ENCODE measurements at regions not wholly inside any gene's neighbourhood (a gene's known extent, or its start where the extent isn't known, plus 50 kb on each side); places are given as distances from the start of the nearest gene placed in this dataset.

DNA sequence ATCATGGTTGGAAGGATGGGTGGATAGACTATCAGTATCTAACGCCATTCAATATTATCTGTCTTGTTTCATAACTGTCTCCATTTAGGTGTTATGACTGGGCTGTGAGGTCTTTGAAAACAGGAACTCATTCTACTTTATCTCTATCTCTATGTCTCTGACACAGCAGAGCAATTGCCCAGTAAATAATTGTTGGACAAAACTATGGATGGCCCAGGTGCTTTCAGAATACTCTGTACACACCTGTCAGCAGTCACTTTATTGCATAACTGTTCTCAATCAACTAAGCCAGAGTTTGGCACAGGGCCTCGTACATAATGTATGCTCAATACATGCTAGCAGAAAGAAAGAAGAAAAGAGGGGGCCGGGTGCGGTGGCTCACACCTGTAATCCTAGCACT, 210.3 kb downstream of the OPA1 start (continued):
- TF ChIP-seq, protein P1, sequence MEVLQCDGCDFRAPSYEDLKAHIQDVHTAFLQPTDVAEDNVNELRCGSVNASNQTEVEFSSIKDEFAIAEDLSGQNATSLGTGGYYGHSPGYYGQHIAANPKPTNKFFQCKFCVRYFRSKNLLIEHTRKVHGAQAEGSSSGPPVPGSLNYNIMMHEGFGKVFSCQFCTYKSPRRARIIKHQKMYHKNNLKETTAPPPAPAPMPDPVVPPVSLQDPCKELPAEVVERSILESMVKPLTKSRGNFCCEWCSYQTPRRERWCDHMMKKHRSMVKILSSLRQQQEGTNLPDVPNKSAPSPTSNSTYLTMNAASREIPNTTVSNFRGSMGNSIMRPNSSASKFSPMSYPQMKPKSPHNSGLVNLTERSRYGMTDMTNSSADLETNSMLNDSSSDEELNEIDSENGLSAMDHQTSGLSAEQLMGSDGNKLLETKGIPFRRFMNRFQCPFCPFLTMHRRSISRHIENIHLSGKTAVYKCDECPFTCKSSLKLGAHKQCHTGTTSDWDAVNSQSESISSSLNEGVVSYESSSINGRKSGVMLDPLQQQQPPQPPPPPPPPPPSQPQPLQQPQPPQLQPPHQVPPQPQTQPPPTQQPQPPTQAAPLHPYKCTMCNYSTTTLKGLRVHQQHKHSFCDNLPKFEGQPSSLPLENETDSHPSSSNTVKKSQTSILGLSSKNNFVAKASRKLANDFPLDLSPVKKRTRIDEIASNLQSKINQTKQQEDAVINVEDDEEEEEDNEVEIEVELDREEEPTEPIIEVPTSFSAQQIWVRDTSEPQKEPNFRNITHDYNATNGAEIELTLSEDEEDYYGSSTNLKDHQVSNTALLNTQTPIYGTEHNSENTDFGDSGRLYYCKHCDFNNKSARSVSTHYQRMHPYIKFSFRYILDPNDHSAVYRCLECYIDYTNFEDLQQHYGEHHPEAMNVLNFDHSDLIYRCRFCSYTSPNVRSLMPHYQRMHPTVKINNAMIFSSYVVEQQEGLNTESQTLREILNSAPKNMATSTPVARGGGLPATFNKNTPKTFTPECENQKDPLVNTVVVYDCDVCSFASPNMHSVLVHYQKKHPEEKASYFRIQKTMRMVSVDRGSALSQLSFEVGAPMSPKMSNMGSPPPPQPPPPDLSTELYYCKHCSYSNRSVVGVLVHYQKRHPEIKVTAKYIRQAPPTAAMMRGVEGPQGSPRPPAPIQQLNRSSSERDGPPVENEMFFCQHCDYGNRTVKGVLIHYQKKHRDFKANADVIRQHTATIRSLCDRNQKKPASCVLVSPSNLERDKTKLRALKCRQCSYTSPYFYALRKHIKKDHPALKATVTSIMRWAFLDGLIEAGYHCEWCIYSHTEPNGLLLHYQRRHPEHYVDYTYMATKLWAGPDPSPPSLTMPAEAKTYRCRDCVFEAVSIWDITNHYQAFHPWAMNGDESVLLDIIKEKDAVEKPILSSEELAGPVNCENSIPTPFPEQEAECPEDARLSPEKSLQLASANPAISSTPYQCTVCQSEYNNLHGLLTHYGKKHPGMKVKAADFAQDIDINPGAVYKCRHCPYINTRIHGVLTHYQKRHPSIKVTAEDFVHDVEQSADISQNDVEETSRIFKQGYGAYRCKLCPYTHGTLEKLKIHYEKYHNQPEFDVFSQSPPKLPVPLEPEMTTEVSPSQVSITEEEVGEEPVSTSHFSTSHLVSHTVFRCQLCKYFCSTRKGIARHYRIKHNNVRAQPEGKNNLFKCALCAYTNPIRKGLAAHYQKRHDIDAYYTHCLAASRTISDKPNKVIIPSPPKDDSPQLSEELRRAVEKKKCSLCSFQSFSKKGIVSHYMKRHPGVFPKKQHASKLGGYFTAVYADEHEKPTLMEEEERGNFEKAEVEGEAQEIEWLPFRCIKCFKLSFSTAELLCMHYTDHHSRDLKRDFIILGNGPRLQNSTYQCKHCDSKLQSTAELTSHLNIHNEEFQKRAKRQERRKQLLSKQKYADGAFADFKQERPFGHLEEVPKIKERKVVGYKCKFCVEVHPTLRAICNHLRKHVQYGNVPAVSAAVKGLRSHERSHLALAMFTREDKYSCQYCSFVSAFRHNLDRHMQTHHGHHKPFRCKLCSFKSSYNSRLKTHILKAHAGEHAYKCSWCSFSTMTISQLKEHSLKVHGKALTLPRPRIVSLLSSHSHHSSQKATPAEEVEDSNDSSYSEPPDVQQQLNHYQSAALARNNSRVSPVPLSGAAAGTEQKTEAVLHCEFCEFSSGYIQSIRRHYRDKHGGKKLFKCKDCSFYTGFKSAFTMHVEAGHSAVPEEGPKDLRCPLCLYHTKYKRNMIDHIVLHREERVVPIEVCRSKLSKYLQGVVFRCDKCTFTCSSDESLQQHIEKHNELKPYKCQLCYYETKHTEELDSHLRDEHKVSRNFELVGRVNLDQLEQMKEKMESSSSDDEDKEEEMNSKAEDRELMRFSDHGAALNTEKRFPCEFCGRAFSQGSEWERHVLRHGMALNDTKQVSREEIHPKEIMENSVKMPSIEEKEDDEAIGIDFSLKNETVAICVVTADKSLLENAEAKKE (CRISPR knock-in tag; IDR thresholded peaks at IDR 0.05) = no peak
- TF ChIP-seq CREB1 (CRISPR knock-in tag; IDR thresholded peaks at IDR 0.05; ENCODE audit: low read depth) = no peak
- TF ChIP-seq CTCF (conservative IDR thresholded peaks at IDR 0.05; ENCODE audit: low read depth in 2 of 2) = no peak
- TF ChIP-seq JUNB (IDR thresholded peaks at IDR 0.05; ENCODE audit: unreplicated experiment) = no peak
- no peak for TF ChIP-seq ZNF114 (CRISPR knock-in tag; IDR thresholded peaks at IDR 0.05)
- no peak for TF ChIP-seq POLR2AphosphoS5 (IDR thresholded peaks at IDR 0.05; ENCODE audit: low read depth)

GRCh38 chr3:193805448-193805847, 212.4 kb downstream of the OPA1 start:
- no peaks in the 10 kb centered on the region for H3K9me3 Mint-ChIP-seq
- no peaks in the 10 kb centered on the region for H3K36me3 Mint-ChIP-seq (ENCODE audit: low read depth)
- Histone ChIP-seq H2AFZ (no peak overlapping the region), H3F3A (replicated peaks; ENCODE audit: low read depth) (no peaks in the 10 kb centered on the region), H3K9me2 (ENCODE audit: insufficient read depth) (peaks cover 5% of the 10 kb centered on the region), H3K4me2 (no peak overlapping the region), H3K4me3 (no peak overlapping the region), H3K27ac (ENCODE audit: low read depth) (no peak overlapping the region), H3K36me3 (ENCODE audit: insufficient read depth) (no peaks in the 10 kb centered on the region), H4K20me1 (replicated peaks; ENCODE audit: insufficient read depth) (no peaks in the 10 kb centered on the region), H3K79me2 (replicated peaks; ENCODE audit: insufficient read depth) (no peaks in the 10 kb centered on the region), H3K27me3 (ENCODE audit: insufficient read depth) (no peaks in the 10 kb centered on the region), H3K4me1 (ENCODE audit: insufficient read depth) (peaks cover 20% of the 10 kb centered on the region)
- DNase-seq (ENCODE audit: low spot score) = no peak
- H3K4me3 Mint-ChIP-seq = no peak overlapping the region
- H3K27me3 Mint-ChIP-seq (ENCODE audit: insufficient read depth, low read depth, poor library complexity) = peaks cover 5% of the 10 kb centered on the region
- no peak overlapping the region for H3K27ac Mint-ChIP-seq
- no peak for ATAC-seq
- H3K4me1 Mint-ChIP-seq = peaks cover 26% of the 10 kb centered on the region
- TF ChIP-seq NANOG (IDR thresholded peaks at IDR 0.05; ENCODE audit: borderline replicate concordance) = no peak
- TF ChIP-seq, protein P2, sequence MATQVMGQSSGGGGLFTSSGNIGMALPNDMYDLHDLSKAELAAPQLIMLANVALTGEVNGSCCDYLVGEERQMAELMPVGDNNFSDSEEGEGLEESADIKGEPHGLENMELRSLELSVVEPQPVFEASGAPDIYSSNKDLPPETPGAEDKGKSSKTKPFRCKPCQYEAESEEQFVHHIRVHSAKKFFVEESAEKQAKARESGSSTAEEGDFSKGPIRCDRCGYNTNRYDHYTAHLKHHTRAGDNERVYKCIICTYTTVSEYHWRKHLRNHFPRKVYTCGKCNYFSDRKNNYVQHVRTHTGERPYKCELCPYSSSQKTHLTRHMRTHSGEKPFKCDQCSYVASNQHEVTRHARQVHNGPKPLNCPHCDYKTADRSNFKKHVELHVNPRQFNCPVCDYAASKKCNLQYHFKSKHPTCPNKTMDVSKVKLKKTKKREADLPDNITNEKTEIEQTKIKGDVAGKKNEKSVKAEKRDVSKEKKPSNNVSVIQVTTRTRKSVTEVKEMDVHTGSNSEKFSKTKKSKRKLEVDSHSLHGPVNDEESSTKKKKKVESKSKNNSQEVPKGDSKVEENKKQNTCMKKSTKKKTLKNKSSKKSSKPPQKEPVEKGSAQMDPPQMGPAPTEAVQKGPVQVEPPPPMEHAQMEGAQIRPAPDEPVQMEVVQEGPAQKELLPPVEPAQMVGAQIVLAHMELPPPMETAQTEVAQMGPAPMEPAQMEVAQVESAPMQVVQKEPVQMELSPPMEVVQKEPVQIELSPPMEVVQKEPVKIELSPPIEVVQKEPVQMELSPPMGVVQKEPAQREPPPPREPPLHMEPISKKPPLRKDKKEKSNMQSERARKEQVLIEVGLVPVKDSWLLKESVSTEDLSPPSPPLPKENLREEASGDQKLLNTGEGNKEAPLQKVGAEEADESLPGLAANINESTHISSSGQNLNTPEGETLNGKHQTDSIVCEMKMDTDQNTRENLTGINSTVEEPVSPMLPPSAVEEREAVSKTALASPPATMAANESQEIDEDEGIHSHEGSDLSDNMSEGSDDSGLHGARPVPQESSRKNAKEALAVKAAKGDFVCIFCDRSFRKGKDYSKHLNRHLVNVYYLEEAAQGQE (IDR thresholded peaks at IDR 0.05; ENCODE audit: unreplicated experiment) = no peak
- TF ChIP-seq EZH2 (IDR thresholded peaks at IDR 0.05; ENCODE audit: low read depth, unreplicated experiment) = no peak
- no peak for TF ChIP-seq POLR2AphosphoS5 (IDR thresholded peaks at IDR 0.05; ENCODE audit: low read depth)
- no peak for TF ChIP-seq ETS1 (IDR thresholded peaks at IDR 0.05)
- TF ChIP-seq ZNF331 (CRISPR knock-in tag; IDR thresholded peaks at IDR 0.05; ENCODE audit: low read depth) = no peak
- TF ChIP-seq CTCF (conservative IDR thresholded peaks at IDR 0.05; ENCODE audit: low read depth in 2 of 2) = no peak
